Activated effector memory CD4-positive, alpha-beta T cell treated with anti-CD3 and anti-CD28 coated beads, Interleukin-2, amount 50 U/mL, for 16 hours (primary cell): ENCODE measurements at regions not wholly inside any gene's neighbourhood (a gene's known extent, or its start where the extent isn't known, plus 50 kb on each side); places are given as distances from the start of the nearest gene placed in this dataset.
"Not testable (repeated sequence)": the region's sequence is repeated elsewhere in the genome, so short reads cannot be mapped to it uniquely, and the experiment has no call there.

Experiments
- DNase-seq: peaks from one replicate; pipeline ENCODE4 v3.0.0-alpha.2; 2020

- DNase-seq: no peak
Observed at GRCh38 chr1:191695865-191696264, 462.4 kb upstream of the RGS18 start.

DNA sequence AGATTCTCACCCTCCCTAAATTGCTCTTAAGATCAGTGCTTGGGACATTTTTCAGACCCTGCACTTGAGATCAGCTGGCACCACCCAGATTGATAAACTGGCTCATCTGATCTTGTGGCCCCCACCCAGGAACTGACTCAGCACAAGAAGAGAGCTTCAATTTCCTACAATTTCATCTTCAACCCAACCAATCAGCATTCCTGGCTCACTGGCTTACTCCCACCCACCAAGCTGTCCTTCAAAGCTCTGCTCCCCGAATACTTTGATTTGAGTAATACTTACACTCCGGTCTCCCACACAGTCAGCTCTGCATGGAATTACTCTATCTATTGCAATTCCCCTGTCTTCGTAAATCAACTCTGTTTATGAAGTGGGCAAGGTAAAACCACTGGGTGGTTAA, 461.9 kb upstream of the RGS18 start:
- no peak for DNase-seq

- DNase-seq: no peak
Observed at GRCh38 chr1:191697556-191697955, 460.7 kb upstream of the RGS18 start.

GRCh38 chr1:191698246-191698645, 460.0 kb upstream of the RGS18 start:
- DNase-seq: no peak

DNA sequence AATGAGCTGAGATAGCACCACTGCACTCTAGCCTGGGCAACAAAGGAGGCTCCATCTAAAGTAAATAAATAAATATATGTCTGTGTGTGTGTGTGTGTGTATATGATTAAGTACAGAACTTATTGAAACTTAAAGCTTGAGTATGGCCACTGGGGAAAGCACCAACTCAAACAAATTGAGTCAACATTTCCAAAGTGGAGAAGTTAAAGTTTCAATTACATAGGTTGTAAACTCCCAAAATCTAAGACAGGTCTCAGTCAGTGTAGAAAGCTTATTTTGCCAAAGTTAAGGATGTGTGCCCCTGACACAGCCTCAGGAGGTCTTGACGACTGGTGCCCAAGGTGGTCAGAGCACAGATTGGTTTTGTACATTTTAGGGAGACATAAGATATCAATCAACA, 458.9 kb upstream of the RGS18 start:
- no peak for DNase-seq

- DNase-seq: no peak
Observed at GRCh38 chr1:191700922-191701321, 457.3 kb upstream of the RGS18 start.

GRCh38 chr1:191702124-191702523, 456.1 kb upstream of the RGS18 start:
- DNase-seq: no peak

DNA sequence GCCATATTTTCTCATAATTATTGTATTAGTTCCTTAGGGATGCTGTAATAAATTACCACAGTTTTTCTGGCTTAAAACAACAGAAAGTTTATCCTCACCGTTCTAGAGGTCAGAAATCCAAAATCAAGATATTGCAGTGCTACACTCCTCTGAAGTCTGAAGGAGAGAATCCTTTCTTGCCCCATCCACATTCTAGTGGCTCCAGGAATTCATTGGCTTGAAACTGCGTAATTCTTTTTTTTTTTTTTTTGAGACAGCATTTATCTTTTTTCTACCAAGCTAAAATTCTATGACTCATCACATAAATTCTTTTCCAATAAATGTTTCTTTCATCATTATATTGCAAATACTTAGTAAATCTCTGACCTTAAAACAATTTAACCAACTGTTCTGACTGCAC, 451.0 kb upstream of the RGS18 start:
- DNase-seq: no peak

- DNase-seq: no peak
Observed at GRCh38 chr1:191709215-191709614, 449.0 kb upstream of the RGS18 start.

GRCh38 chr1:191711961-191712360, 446.3 kb upstream of the RGS18 start:
- DNase-seq: no peak

DNA sequence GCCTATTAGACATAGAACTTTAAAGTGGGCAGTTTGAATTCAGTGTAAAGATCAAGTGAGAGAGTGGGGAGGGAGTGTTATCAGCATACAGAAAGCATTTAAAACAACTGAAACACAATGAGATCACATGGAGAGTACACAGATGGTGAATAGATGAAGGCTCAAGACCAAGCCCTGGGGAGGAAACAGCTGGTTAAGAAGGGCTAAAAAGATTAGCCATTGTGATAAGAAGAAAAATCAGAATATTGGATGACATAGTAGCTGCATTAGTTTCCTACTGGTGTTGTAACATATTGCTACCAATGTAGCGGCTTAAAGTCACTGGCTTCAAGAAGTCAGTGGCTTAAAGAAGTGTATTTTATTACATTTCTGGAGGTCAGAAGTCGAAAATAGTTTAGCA, 443.4 kb upstream of the RGS18 start:
- DNase-seq: no peak

- DNase-seq: no peak
Observed at GRCh38 chr1:191729742-191730141, 428.5 kb upstream of the RGS18 start.

DNA sequence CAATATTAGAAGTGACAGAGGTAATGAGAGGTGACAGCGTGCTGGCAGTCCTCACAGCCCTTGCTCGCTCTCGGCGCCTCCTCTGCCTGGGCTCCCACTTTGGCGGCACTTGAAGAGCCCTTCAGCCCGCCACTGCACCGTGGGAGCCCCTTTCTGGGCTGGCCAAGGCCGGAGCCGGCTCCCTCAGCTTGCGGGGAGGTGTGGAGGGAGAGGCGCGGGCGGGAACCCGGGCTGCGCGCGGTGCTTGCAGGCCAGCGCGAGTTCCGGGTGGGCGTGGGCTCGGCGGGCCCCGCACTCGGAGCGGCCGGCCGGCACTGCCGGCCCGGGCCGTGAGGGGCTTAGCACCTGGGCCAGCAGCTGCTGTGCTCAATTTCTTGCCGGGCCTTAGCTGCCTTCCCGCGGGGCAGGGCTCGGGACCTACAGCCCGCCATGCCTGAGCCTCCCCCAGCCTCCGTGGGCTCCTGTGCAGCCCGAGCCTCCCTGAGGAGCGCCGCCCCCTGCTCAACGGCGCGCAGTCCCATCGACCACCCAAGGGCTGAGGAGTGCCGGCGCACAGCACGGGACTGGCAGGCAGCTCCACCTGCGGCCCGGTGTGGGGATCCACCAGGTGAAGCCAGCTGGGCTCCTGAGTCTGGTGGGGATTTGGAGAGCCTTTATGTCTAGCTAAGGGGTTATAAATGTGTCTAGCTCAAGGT, 426.5 kb upstream of the RGS18 start:
- not testable (repeated sequence) for DNase-seq

- no peak for DNase-seq
Observed at GRCh38 chr1:191734321-191734720, 423.9 kb upstream of the RGS18 start.

DNA sequence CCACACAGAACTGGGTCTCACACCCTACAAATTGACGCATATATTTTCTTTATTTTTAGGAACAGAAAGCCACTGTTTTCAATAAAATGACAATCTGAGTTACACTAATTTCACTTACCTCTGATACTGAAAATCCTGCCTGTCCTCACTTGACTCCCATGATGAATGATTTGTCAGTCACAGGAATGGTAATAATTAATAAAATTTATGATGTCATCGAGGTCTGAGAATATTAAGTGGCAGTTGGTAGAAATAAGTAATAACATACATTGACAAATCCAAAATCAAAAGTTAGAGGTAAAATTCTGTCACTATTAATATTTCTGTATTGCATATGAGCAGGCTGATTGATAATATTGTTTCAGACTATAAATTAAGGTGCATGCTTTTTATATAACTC, 418.7 kb upstream of the RGS18 start:
- DNase-seq: no peak

GRCh38 chr1:191752342-191752741, 405.9 kb upstream of the RGS18 start:
- no peak for DNase-seq

GRCh38 chr1:191760016-191760415, 398.2 kb upstream of the RGS18 start:
- DNase-seq: no peak

DNA sequence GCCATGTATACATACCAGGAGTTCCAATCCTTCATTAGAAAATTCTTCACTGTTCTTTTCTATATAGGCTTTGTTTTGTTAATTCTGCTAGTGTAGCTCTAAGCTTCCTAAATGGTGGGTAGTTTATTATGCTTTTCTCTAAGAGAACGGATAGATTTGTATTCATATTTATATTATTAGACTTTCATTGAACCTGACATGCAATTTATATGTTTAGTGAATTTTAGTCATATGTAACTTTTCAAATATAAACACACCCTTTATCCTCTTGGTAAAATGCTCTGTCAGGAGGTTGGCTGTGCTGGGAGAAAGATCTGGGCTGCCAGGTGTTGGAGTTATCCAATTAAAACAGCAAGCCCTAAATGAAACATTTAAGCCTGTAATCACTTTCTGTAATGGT, 369.7 kb upstream of the RGS18 start:
- DNase-seq: no peak

GRCh38 chr1:191798178-191798577, 360.1 kb upstream of the RGS18 start:
- no peak for DNase-seq

- no peak for DNase-seq
Observed at GRCh38 chr1:191804311-191804710, 354.0 kb upstream of the RGS18 start.

GRCh38 chr1:191813593-191813992, 344.7 kb upstream of the RGS18 start:
- DNase-seq: not testable (repeated sequence)

DNA sequence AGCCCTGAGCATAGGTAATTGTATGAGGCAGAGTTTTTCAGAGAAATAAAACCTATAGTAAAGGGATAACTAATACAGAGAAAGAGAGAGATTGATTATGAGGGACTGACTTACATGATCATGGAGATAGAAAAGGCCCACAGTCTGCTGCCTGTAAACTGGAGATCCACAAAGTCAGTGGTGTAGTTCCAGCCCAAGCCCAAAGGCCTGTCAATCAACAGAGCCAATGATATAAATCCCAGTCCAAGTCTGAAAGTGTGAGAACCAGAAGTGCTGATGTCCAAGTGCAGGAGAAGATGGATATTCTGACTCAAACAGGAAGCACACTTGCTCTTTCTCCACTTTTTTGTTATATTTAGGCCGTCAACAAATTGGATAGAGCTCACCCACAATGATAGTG, 340.1 kb upstream of the RGS18 start:
- DNase-seq: no peak

DNA sequence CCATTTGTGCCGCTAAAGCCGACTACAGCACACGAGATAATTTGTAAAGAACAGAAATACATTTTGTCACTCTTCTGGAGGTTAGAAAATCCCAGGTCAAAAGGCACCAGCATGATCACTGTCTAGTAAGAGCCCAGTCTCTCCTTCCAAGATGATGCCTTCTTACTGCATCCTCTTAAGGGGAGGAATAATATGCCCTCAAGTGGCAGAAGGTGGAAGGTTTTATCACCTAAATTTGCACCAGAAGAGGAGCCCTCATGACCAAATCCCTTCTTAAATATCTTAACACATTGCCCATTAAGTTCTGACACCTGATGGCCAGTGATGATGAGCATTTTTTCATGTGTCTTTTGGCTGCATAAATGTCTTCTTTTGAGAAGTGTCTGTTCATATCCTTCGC, 326.7 kb upstream of the RGS18 start:
- no peak for DNase-seq

DNA sequence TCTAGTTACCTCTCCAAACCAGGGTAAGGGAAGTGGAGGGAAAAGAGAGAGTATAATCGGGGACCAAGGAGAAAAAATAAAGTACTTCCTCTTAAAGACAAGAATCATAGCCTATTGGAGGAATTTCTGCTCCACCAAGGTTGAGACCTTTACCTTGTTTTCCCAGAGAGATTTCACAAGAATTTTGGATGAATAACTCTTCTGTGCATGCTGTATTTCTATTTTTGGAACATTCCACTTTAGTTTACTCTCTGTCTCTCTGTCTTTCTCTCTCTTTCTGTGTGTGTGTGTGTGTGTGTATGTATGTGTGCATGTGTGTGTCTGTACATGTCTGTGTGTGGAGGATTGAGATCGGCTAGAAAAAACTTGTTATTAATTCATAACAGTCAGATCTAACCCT, 318.4 kb upstream of the RGS18 start:
- DNase-seq: no peak

DNA sequence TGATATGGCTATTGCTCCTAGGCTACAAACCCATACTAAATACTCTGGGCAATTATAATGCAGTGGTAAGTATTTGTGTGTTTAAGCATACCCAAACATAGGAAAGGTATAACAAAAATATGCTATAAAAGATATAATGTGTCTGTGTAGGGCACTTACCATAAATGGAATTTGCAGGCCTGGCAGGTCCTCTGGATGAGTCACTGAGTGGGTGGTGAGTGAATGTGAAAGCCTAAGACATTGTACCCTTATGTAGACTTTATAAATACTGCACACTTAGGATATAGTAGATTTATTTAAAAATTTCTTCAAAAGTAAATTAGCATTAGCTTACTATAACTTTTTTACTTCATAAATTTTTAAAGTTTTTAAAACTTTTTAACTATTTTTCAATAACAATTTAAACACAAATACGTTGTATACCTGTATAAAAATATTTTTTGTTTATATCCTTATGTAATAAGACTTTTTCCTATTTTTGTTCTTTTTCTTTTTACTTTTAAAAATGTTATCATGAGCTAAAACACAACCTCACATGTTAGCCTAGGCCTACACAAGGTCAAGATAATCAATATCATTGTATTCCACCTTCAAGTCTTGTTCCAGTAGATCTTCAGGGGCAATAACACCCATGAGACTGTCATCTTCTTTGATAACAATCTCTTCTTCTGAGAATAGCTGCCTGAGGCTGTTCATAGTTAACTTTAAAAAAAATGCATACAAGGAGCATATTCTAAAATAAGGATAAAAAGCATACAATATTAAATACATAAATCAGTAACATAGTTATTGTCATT, 306.3 kb upstream of the RGS18 start:
- no peak for DNase-seq
